A673 (cell line): ENCODE measurements at regions not wholly inside any gene's neighbourhood (a gene's known extent, or its start where the extent isn't known, plus 50 kb on each side); places are given as distances from the start of the nearest gene placed in this dataset.

ENCODE experiments used
- EZH2 ChIP-seq: fragments of 200-600 bp; sonication (generic); IDR thresholded peaks from 2 replicates; pipeline ENCODE4 v1.6.1; 2017; ENCODE audit warnings: borderline replicate concordance, low read depth, mild to moderate bottlenecking, mixed read lengths, antibody characterized with exemption, low read length; ENCODE audit not compliant: poor library complexity, severe bottlenecking
- TF ChIP-seq, protein P1 (sequence below): fragments of 300-800, 200-600 bp; sonication (generic); conservative IDR thresholded peaks from 2 replicates; pipeline ENCODE4 v1.5.1; 2017; ENCODE audit warnings: low read depth, mild to moderate bottlenecking, antibody characterized with exemption, low read length, moderate library complexity, mixed read lengths

GRCh38 chr9:87371795-87372355 lies 125.8 kb upstream of the DAPK1 start:
- TF ChIP-seq, protein P1, sequence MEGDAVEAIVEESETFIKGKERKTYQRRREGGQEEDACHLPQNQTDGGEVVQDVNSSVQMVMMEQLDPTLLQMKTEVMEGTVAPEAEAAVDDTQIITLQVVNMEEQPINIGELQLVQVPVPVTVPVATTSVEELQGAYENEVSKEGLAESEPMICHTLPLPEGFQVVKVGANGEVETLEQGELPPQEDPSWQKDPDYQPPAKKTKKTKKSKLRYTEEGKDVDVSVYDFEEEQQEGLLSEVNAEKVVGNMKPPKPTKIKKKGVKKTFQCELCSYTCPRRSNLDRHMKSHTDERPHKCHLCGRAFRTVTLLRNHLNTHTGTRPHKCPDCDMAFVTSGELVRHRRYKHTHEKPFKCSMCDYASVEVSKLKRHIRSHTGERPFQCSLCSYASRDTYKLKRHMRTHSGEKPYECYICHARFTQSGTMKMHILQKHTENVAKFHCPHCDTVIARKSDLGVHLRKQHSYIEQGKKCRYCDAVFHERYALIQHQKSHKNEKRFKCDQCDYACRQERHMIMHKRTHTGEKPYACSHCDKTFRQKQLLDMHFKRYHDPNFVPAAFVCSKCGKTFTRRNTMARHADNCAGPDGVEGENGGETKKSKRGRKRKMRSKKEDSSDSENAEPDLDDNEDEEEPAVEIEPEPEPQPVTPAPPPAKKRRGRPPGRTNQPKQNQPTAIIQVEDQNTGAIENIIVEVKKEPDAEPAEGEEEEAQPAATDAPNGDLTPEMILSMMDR, result no peak
- no peak for TF ChIP-seq EZH2
